CD14-positive monocyte (primary cell): ENCODE measurements at regions not wholly inside any gene's neighbourhood (a gene's known extent, or its start where the extent isn't known, plus 50 kb on each side); places are given as distances from the start of the nearest gene placed in this dataset.

Experiments
- DNase-seq, 3 donors: peaks; one replicate each; pipeline ENCODE4 v3.0.0-alpha.2; 2011 to 2022
- H2AFZ ChIP-seq: 2 replicates; pipeline ENCODE4 v1.6.0; 2012; ENCODE audit warnings: mild to moderate bottlenecking, low read depth, low read length, inconsistent platforms; ENCODE audit not compliant: insufficient read depth, poor library complexity, severe bottlenecking
- H3K27ac ChIP-seq, 2 donors: 1 replicate in 1 of 2; 2 replicates in 1 of 2; pipeline ENCODE4 v1.5.1; 2012 to 2013; ENCODE audit warnings: low read length in 2 of 2, control low read depth in 1 of 2, inconsistent platforms in 1 of 2, low read depth in 1 of 2, mild to moderate bottlenecking in 1 of 2
- H3K27me3 ChIP-seq, 2 donors: one replicate each; pipeline versions ENCODE4 v1.6.0 to v1.6.1; 2011 to 2013; ENCODE audit warnings: low read length in 2 of 2; ENCODE audit not compliant: control insufficient read depth in 2 of 2, insufficient read depth in 2 of 2
- H3K36me3 ChIP-seq, 2 donors: replicated peaks in 1 of 2; 1 replicate in 1 of 2; 2 replicates in 1 of 2; pipeline versions ENCODE4 v1.5.1 to v1.6.1; 2012 to 2013; ENCODE audit warnings: low read length in 2 of 2, control low read depth in 1 of 2, inconsistent platforms in 1 of 2, mild to moderate bottlenecking in 1 of 2; ENCODE audit not compliant: insufficient read depth in 2 of 2, control insufficient read depth in 1 of 2
- H3K4me1 ChIP-seq, 2 donors: 1 replicate in 1 of 2; 2 replicates in 1 of 2; pipeline versions ENCODE4 v1.5.1 to v1.6.1; 2012 to 2013; ENCODE audit warnings: low read length in 2 of 2, control low read depth in 1 of 2, inconsistent platforms in 1 of 2, mild to moderate bottlenecking in 1 of 2, moderate library complexity in 1 of 2; ENCODE audit not compliant: insufficient read depth in 2 of 2, control insufficient read depth in 1 of 2
- H3K4me2 ChIP-seq: replicated peaks from 2 replicates; pipeline ENCODE3; 2012; ENCODE audit warnings: low read length, moderate library complexity, mild to moderate bottlenecking; ENCODE audit not compliant: poor library complexity, severe bottlenecking; ENCODE audit errors: extremely low read depth
- H3K4me3 ChIP-seq, 3 experiments: fragments of 200-600 bp in 1 of 3; sonication (generic) in 1 of 3; replicated peaks in 1 of 3; 1 replicate in 2 of 3; 2 replicates in 1 of 3; pipeline ENCODE4 v1.5.1; 2011 to 2013; ENCODE audit warnings: low read length in 3 of 3, mild to moderate bottlenecking in 3 of 3, control low read depth in 2 of 3, low read depth in 2 of 3, inconsistent platforms in 1 of 3, moderate library complexity in 1 of 3
- H3K79me2 ChIP-seq: 2 replicates; pipeline ENCODE4 v1.6.0; 2012; ENCODE audit warnings: mild to moderate bottlenecking, control low read depth, inconsistent platforms, low read length, moderate library complexity; ENCODE audit not compliant: insufficient read depth
- H3K9ac ChIP-seq: 2 replicates; pipeline ENCODE4 v1.6.0; 2017; ENCODE audit warnings: low read length, mild to moderate bottlenecking; ENCODE audit not compliant: insufficient read depth, poor library complexity, severe bottlenecking
- H3K9me3 ChIP-seq, 2 donors: replicated peaks in 1 of 2; 1 replicate in 1 of 2; 2 replicates in 1 of 2; pipeline versions ENCODE4 v1.5.1 to v1.6.1; 2012 to 2013; ENCODE audit warnings: low read length in 2 of 2, control low read depth in 1 of 2; ENCODE audit not compliant: control insufficient read depth in 1 of 2, insufficient read depth in 1 of 2
- H4K20me1 ChIP-seq: 2 replicates; pipeline ENCODE4 v1.6.0; 2012; ENCODE audit warnings: mild to moderate bottlenecking, low read length, control low read depth, moderate library complexity; ENCODE audit not compliant: insufficient read depth
- H3K27ac Mint-ChIP-seq, 7 donors: one replicate each; pipeline ENCODE4 v1.8.0; 2020; ENCODE audit warnings: mild to moderate bottlenecking in 7 of 7, mixed read lengths in 7 of 7, moderate library complexity in 6 of 7, inconsistent platforms in 2 of 7
- H3K27me3 Mint-ChIP-seq, 3 donors: one replicate each; pipeline ENCODE4 v1.8.0; 2021 to 2022; ENCODE audit warnings: low read depth in 3 of 3, mild to moderate bottlenecking in 3 of 3, mixed read lengths in 3 of 3, moderate library complexity in 3 of 3, inconsistent platforms in 1 of 3
- H3K36me3 Mint-ChIP-seq, 2 donors: one replicate each; pipeline ENCODE4 v1.8.0; 2020; ENCODE audit warnings: mixed read lengths in 2 of 2, inconsistent platforms in 1 of 2, mild to moderate bottlenecking in 1 of 2
- H3K4me1 Mint-ChIP-seq: one replicate; pipeline ENCODE4 v1.8.0; 2020; ENCODE audit warnings: mild to moderate bottlenecking, mixed read lengths
- H3K4me3 Mint-ChIP-seq, 2 donors: one replicate each; pipeline ENCODE4 v1.8.0; 2020; ENCODE audit warnings: mild to moderate bottlenecking in 2 of 2, mixed read lengths in 2 of 2, moderate library complexity in 1 of 2
- H3K9me3 Mint-ChIP-seq, 7 donors: one replicate each; pipeline ENCODE4 v1.8.0; 2020 to 2022; ENCODE audit warnings: mixed read lengths in 7 of 7, mild to moderate bottlenecking in 6 of 7, moderate library complexity in 6 of 7, inconsistent platforms in 2 of 7
- CTCF ChIP-seq: fragments of 200-600 bp; IDR thresholded peaks from one replicate; pipeline ENCODE4 v1.8.0; 2022; ENCODE audit warnings: antibody characterized with exemption, mild to moderate bottlenecking
- WGBS: methylation state at CpG from one replicate; pipeline ENCODE4 v1.1.5; 2013; ENCODE audit warnings: missing lambda C conversion rate; ENCODE audit not compliant: insufficient coverage; 5-methylcytosine and 5-hydroxymethylcytosine counted together
- intact Hi-C, 2 donors: fragments of 100-400 bp; cut with micrococcal nuclease; formaldehyde crosslinking; loops; one replicate each; pipeline versions ENCODE4 v1.15.0 to v1.15.1; 2023

GRCh38 chr6:113073611-113074191, 726.6 kb downstream of the RFPL4B start:
- no CpG with 5 or more reads among the region's 1 CpG for WGBS
- no peak overlapping the region for H3K4me2 ChIP-seq
- Mint-ChIP-seq H3K27me3 (peaks cover 0 to 3% (median 1%) of the 10 kb centered on the region in 3 donors), H3K36me3 (no peaks in the 10 kb centered on the region), H3K9me3 (peaks cover 0 to 7% (median 4%) of the 10 kb centered on the region in 7 donors), H3K4me3 (no peak overlapping the region), H3K4me1 (no peaks in the 10 kb centered on the region), H3K27ac (no peak overlapping the region)
- H3K36me3 ChIP-seq: no peaks in the 10 kb centered on the region
- no peak overlapping the region for H3K4me3 ChIP-seq
- no peaks in the 10 kb centered on the region for H3K4me1 ChIP-seq
- H3K9me3 ChIP-seq: no peaks in the 10 kb centered on the region
- no peak for DNase-seq
- no peak overlapping the region for H3K9ac ChIP-seq
- H4K20me1 ChIP-seq: no peaks in the 10 kb centered on the region
- intact Hi-C loops: no loop called here
- no peak overlapping the region for H2AFZ ChIP-seq
- H3K79me2 ChIP-seq: no peaks in the 10 kb centered on the region
- no peaks in the 10 kb centered on the region for H3K27me3 ChIP-seq
- no peak for TF ChIP-seq CTCF
- no peak overlapping the region for H3K27ac ChIP-seq

- no peaks in the 10 kb centered on the region for H3K4me1 Mint-ChIP-seq
- 92% methylated on average over 2 of the region's 3 CpGs for WGBS
- H3K27ac Mint-ChIP-seq: no peak overlapping the region
- intact Hi-C loops: no loop called here
- no peaks in the 10 kb centered on the region for H3K36me3 ChIP-seq
- no peak overlapping the region for H3K9ac ChIP-seq
- peaks cover 0 to 3% (median 1%) of the 10 kb centered on the region in 3 donors for H3K27me3 Mint-ChIP-seq
- H4K20me1 ChIP-seq: no peaks in the 10 kb centered on the region
- no peak overlapping the region for H3K27ac ChIP-seq
- no peak overlapping the region for H3K4me3 Mint-ChIP-seq
- no peaks in the 10 kb centered on the region for H3K27me3 ChIP-seq
- H3K79me2 ChIP-seq: no peaks in the 10 kb centered on the region
- no peaks in the 10 kb centered on the region for H3K4me1 ChIP-seq
- H3K36me3 Mint-ChIP-seq: no peaks in the 10 kb centered on the region
- no peak overlapping the region for H2AFZ ChIP-seq
- H3K9me3 ChIP-seq: no peaks in the 10 kb centered on the region
- no peak for DNase-seq
- H3K9me3 Mint-ChIP-seq: peaks cover 0 to 4% (median 0%) of the 10 kb centered on the region in 7 donors
- no peak overlapping the region for H3K4me3 ChIP-seq
- no peak for TF ChIP-seq CTCF
- no peak overlapping the region for H3K4me2 ChIP-seq
Observed at GRCh38 chr6:113076116-113076515, 729.0 kb downstream of the RFPL4B start.
